Karpas-422 (cell line): ENCODE measurements at regions not wholly inside any gene's neighbourhood (a gene's known extent, or its start where the extent isn't known, plus 50 kb on each side); places are given as distances from the start of the nearest gene placed in this dataset.

Experiments used
- DNase-seq: peaks from one replicate; pipeline ENCODE4 v3.0.0-alpha.2; 2015
- H2AFZ ChIP-seq: fragments of 200-600 bp; sonication (generic); 2 replicates; pipeline ENCODE4 v1.6.1; 2014; ENCODE audit warnings: antibody characterized with exemption, low read length, mixed read lengths
- H3K27ac ChIP-seq: fragments of 200-600 bp; sonication (generic); 2 replicates; pipeline ENCODE4 v1.5.1; 2014; ENCODE audit warnings: mild to moderate bottlenecking, low read length, moderate library complexity
- H3K27me3 ChIP-seq: fragments of 200-600 bp; sonication (generic); 2 replicates; pipeline ENCODE4 v1.6.1; 2014; ENCODE audit warnings: low read length, mixed read lengths
- H3K36me3 ChIP-seq: fragments of 200-600 bp; sonication (generic); 2 replicates; pipeline ENCODE4 v1.6.1; 2014; ENCODE audit warnings: low read length, mixed read lengths; ENCODE audit not compliant: insufficient read depth
- H3K4me1 ChIP-seq: fragments of 200-600 bp; sonication (generic); 2 replicates; pipeline ENCODE4 v1.6.1; 2014; ENCODE audit warnings: mild to moderate bottlenecking, low read length, mixed read lengths
- H3K4me2 ChIP-seq: fragments of 200-600 bp; sonication (generic); 2 replicates; pipeline ENCODE4 v1.6.1; 2014; ENCODE audit warnings: low read length, low read depth, mild to moderate bottlenecking; ENCODE audit not compliant: poor library complexity, severe bottlenecking
- H3K4me3 ChIP-seq: fragments of 200-600 bp; sonication (generic); 2 replicates; pipeline ENCODE4 v1.5.1; 2014; ENCODE audit warnings: mild to moderate bottlenecking, antibody characterized with exemption, low read length, mixed read lengths
- H3K79me2 ChIP-seq: fragments of 200-600 bp; sonication (generic); 2 replicates; pipeline ENCODE4 v1.6.1; 2014; ENCODE audit warnings: mild to moderate bottlenecking, low read length, mixed read lengths
- H3K9ac ChIP-seq: fragments of 200-600 bp; sonication (generic); 2 replicates; pipeline ENCODE4 v1.6.0; 2014; ENCODE audit warnings: low read length
- H3K9me2 ChIP-seq: fragments of 200-600 bp; sonication (generic), shearing (Covaris generic); replicated peaks from 2 replicates; pipeline ENCODE4 v1.6.0; 2014; ENCODE audit warnings: mild to moderate bottlenecking, low read length, moderate library complexity; ENCODE audit not compliant: insufficient read depth
- H3K9me3 ChIP-seq: fragments of 300-700, 200-600 bp; sonication (generic); 2 replicates; pipeline ENCODE4 v1.6.1; 2014; ENCODE audit warnings: low read length, mixed read lengths
- H4K20me1 ChIP-seq: fragments of 200-600 bp; sonication (generic); 2 replicates; pipeline ENCODE4 v1.6.1; 2014; ENCODE audit warnings: mild to moderate bottlenecking, antibody characterized with exemption, low read length, low read depth; ENCODE audit not compliant: insufficient read depth

DNA sequence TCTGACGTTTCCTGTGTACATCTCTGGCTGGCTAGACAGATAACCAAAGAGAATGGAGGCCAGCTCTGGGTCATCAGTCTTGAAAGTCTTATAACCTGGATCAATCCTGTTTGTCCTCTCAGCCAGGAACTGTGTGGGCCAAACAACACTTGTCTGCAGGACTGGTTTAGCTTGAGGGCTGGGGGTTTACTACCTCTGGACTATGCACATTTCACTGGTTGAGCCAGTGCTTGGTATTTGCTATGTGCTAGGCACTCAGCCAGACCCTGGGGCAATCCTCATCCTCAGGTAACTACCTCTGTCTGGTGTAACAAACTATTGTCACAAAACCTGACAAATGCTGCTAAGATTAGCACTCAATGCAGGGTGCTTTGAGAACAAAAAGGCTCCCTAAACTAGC is 169.7 kb downstream of the HAUS1 start:
- no peaks in the 10 kb centered on the region for H3K9me2 ChIP-seq
- H3K79me2 ChIP-seq: peaks cover 7% of the 10 kb centered on the region; the same call in 1 of the 2 replicates
- no peak overlapping the region for H3K4me3 ChIP-seq
- H2AFZ ChIP-seq: no peak overlapping the region
- no peaks in the 10 kb centered on the region for H3K4me1 ChIP-seq
- no peaks in the 10 kb centered on the region for H3K36me3 ChIP-seq
- no peaks in the 10 kb centered on the region for H3K9me3 ChIP-seq
- H3K4me2 ChIP-seq: no peak overlapping the region
- no peak overlapping the region for H3K27ac ChIP-seq
- no peak overlapping the region for H3K9ac ChIP-seq
- H4K20me1 ChIP-seq: no peaks in the 10 kb centered on the region
- H3K27me3 ChIP-seq: no peaks in the 10 kb centered on the region
- no peak for DNase-seq

DNA sequence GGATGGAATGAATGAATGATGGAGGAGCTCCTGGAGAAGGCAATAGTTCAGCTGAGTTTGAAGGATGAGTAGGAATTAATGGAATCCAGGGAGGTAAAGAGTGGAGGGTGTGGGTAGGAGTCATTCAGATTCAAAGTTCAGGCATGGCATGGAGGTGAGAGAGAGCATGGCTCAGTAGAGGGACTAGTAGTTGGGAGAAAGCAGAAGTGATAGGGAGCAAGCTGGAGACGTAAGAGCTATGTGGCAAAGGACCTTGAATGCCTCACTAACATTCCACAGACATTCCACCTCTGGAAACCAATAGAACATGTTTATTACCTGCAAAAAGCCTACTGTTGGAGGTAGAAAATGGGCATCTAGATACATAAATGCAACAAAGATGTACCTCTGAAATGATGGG is 170.1 kb downstream of the HAUS1 start:
- H3K79me2 ChIP-seq: peaks cover 7% of the 10 kb centered on the region; the same call in 1 of the 2 replicates
- H3K27ac ChIP-seq: no peak overlapping the region
- H3K4me2 ChIP-seq: no peak overlapping the region
- H3K4me3 ChIP-seq: no peak overlapping the region
- no peaks in the 10 kb centered on the region for H3K4me1 ChIP-seq
- H3K9me3 ChIP-seq: no peaks in the 10 kb centered on the region
- H3K36me3 ChIP-seq: no peaks in the 10 kb centered on the region
- no peak for DNase-seq
- H3K9me2 ChIP-seq: no peaks in the 10 kb centered on the region
- H3K9ac ChIP-seq: no peak overlapping the region
- H3K27me3 ChIP-seq: no peaks in the 10 kb centered on the region
- no peak overlapping the region for H2AFZ ChIP-seq
- no peaks in the 10 kb centered on the region for H4K20me1 ChIP-seq

DNA sequence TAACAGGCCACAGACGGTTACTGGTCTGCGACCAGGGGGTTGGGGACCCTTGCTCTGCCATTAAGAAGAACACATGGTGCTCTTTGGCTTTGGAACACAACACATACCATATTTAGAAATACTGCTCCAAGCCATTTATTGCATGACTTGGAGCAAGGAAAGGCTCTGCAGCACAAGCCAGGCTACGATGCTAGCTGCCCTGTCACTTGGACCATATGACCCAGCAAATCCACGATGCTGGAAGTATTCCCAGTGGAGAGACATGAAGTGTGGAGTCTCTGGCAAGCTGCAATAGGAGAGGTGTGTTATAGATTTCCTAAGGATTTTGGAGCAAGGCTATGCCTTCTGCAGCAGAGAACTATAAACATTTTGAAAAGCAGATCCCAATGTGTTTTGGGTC is 171.2 kb downstream of the HAUS1 start:
- Histone ChIP-seq H3K27me3 (no peaks in the 10 kb centered on the region), H2AFZ (no peak overlapping the region), H3K9me3 (no peaks in the 10 kb centered on the region), H3K79me2 (peaks cover 7% of the 10 kb centered on the region; the same call in 1 of the 2 replicates), H3K9me2 (no peaks in the 10 kb centered on the region), H3K27ac (no peak overlapping the region), H4K20me1 (no peaks in the 10 kb centered on the region), H3K4me2 (no peak overlapping the region), H3K4me3 (no peak overlapping the region), H3K36me3 (no peaks in the 10 kb centered on the region), H3K9ac (no peak overlapping the region), H3K4me1 (no peaks in the 10 kb centered on the region)
- no peak for DNase-seq

DNA sequence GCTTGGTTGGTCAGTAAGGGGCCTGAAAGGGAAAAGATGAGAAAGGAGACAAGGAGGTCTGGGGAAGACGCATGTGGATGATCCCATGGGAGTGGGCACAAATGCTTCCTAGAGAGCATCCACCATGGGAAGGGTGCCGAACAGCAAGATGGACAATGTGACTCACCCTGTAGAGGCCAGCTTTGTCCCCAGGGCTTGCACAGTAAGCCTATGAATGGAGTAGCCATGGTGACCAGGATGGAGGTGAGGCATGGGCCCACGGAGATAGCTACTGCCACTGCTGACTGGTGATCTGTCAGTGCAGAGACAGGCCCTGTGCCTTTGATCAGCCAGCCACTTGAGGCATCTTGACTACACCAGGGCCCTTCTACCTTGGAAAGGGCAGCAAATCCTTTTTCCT is 172.6 kb downstream of the HAUS1 start:
- 0 out of 2 replicates have a peak, but pooled peaks cover 3% of the 10 kb centered on the region for H4K20me1 ChIP-seq
- H3K9me3 ChIP-seq: no peaks in the 10 kb centered on the region
- no peaks in the 10 kb centered on the region for H3K9me2 ChIP-seq
- H3K79me2 ChIP-seq: peaks cover 4% of the 10 kb centered on the region; the same call in 1 of the 2 replicates
- no peak for DNase-seq
- no peak overlapping the region for H3K4me2 ChIP-seq
- no peak overlapping the region for H3K4me3 ChIP-seq
- H3K27ac ChIP-seq: no peak overlapping the region
- no peaks in the 10 kb centered on the region for H3K27me3 ChIP-seq
- H3K4me1 ChIP-seq: no peaks in the 10 kb centered on the region
- no peak overlapping the region for H2AFZ ChIP-seq
- H3K36me3 ChIP-seq: no peaks in the 10 kb centered on the region
- H3K9ac ChIP-seq: no peak overlapping the region

DNA sequence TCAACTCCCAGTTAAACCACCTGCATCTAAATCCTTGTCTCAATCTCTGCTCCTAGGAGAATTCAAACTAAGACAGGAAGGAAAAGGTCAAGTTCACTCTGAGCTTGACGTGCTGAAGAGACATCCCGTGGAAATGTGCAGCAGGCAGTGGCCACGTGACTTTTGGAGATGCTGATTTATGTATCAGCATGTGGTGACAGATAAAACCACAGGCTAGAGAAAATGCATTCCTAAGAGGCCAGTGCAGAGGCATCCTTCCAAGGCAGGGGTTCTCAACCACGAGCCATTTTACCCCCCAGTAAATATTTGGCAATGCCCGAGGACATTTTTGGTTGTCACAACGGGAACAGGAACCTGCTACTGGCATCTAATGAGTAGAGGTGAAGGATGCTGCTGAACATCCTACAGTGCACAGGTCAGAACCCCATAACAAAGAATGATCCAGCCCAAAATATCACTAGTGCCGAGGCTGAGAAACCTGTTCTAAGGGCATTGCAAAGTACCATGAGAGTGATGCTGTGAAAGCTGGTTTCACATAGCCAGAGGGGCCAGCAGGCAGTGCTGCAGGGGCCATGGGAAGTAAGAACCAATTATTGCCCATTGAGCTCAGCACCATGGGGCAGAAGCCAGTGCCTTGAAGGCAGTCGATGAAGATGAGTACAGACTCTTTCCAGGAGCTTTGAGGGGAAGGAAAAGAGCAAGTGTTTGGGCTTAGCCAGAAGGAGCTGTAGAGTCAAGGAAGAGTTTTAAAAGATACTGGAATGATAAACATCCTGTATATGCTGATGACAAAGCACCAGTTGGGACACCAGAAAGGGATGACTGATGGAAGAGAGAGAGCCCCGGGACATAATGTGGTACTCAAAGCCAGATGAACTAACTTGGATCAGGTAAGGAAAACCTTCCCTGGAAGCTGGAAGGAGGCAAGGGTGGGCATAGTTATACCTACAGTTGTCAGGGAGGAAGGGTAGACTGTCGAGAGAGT is 174.6 kb downstream of the HAUS1 start:
- Histone ChIP-seq H3K4me3 (no peak overlapping the region), H3K9me3 (no peaks in the 10 kb centered on the region), H3K9me2 (no peaks in the 10 kb centered on the region), H3K4me2 (no peak overlapping the region), H3K9ac (no peak overlapping the region), H3K36me3 (no peaks in the 10 kb centered on the region), H3K27me3 (no peaks in the 10 kb centered on the region), H3K79me2 (no peaks in the 10 kb centered on the region), H2AFZ (no peak overlapping the region), H3K4me1 (peaks cover 10% of the 10 kb centered on the region), H4K20me1 (0 out of 2 replicates have a peak, but pooled peaks cover 11% of the 10 kb centered on the region), H3K27ac (no peak overlapping the region)
- no peak for DNase-seq

DNA sequence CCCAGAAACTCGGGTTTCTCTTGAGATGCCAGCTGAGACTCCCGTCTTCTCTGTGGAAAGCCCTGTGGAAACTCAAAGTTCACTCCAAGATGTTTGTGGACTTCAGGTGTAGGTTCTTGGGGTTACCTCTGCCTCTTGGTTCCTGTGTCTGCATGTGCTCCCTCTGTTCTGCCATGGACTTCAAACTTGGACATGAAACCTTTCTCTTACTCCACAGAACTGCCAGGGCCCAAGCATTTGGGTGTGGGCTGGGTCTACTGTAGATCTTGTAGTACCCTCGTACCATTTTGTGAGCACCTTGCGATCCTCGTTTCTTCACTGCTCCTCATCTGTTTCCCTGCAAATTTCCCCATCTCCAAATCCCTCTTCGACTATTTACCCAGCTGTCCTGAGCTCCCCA is 175.5 kb downstream of the HAUS1 start:
- H3K9me3 ChIP-seq: no peaks in the 10 kb centered on the region
- H3K9ac ChIP-seq: no peak overlapping the region

DNA sequence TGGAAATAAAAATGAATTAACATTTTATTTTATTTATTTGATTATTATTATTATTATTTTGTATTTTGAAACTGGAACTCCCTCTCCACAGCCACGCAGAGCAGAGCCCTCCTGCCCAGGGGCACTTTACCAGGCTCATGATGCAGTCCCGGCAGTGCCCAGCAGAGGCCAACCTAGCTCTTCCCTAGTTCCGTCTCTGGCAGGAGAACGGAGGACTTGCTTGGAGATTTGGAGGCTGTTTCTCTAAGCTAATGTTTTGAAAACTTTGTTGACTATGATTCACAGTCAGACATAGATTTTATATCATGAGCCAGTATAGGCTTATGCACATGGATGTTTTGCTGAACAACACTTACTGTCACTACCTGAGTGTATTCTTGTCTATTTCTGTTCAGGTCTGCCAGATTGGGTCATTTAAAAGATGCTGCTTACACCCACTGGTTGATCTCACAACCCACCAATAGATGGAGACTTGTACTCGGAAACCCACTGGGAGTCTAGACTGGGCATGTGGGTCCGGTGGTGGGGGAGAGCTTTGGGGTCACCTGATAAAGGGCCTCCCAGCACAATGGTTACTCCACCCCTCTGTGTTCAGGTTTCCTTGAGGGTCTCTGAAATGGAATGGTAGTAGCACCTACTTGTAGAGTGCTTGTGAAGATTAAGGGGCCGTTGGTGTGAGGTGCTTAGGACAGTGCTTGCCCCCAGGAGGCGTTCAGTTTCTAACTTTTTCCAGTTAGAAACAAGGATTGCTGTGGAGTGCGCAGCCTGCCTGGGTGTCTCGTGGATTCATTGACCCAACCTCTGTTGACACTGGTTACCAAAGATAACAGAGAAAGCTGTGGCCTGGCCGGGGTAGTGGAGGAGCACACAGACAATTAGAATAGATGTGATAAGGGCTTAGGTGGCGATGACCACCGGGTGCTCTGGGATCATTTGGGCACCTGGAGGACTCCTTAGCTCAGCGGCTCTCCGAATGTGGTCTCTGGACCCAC is 177.3 kb downstream of the HAUS1 start:
- H4K20me1 ChIP-seq: peaks cover 11% of the 10 kb centered on the region; the same call in 1 of the 2 replicates
- H3K36me3 ChIP-seq: no peaks in the 10 kb centered on the region
- no peak overlapping the region for H3K4me3 ChIP-seq
- no peaks in the 10 kb centered on the region for H3K79me2 ChIP-seq
- H3K9me2 ChIP-seq: no peaks in the 10 kb centered on the region
- peaks cover 28% of the 10 kb centered on the region for H3K4me1 ChIP-seq
- no peak overlapping the region for H3K9ac ChIP-seq
- no peaks in the 10 kb centered on the region for H3K9me3 ChIP-seq
- H3K4me2 ChIP-seq: no peak overlapping the region
- no peak overlapping the region for H2AFZ ChIP-seq
- peak; percentile 85 for DNase-seq
- no peak overlapping the region for H3K27ac ChIP-seq
- H3K27me3 ChIP-seq: no peaks in the 10 kb centered on the region

More for the DNA sequence above, 175.5 kb downstream of the HAUS1 start:
- Histone ChIP-seq H3K4me3 (no peak overlapping the region), H3K27me3 (no peaks in the 10 kb centered on the region), H3K27ac (no peak overlapping the region), H3K4me2 (no peak overlapping the region), H2AFZ (no peak overlapping the region), H3K36me3 (no peaks in the 10 kb centered on the region), H3K4me1 (peaks cover 15% of the 10 kb centered on the region), H3K79me2 (no peaks in the 10 kb centered on the region), H4K20me1 (0 out of 2 replicates have a peak, but pooled peaks cover 11% of the 10 kb centered on the region), H3K9me2 (no peaks in the 10 kb centered on the region)
- DNase-seq: no peak

DNA sequence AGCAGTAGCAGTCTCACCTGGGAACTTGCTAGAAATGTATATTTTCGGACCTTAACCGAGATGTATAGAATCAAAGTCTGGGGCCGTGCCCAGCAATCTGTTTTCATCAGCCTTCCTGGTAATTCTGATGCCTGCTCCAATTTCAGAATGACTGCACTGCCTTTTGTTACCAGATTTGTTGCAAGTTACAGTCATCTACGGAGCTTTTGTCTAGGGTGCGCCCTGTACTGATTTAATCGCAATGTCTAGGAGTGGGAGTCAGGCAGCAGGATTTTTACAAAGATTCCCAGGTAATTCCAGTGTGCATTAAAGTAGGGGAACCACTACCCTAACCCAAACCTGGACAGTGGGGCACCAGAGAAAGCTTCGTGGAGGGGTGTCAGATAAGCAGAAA is 178.0 kb downstream of the HAUS1 start:
- no peaks in the 10 kb centered on the region for H3K27me3 ChIP-seq
- H3K9ac ChIP-seq: no peak overlapping the region
- H3K79me2 ChIP-seq: no peaks in the 10 kb centered on the region
- H3K9me2 ChIP-seq: no peaks in the 10 kb centered on the region
- H3K27ac ChIP-seq: no peak overlapping the region
- H3K4me2 ChIP-seq: no peak overlapping the region
- peaks cover 34% of the 10 kb centered on the region for H3K4me1 ChIP-seq
- H3K9me3 ChIP-seq: no peaks in the 10 kb centered on the region
- no peak overlapping the region for H3K4me3 ChIP-seq
- peaks cover 11% of the 10 kb centered on the region; the same call in 1 of the 2 replicates for H4K20me1 ChIP-seq
- no peak overlapping the region for H2AFZ ChIP-seq
- H3K36me3 ChIP-seq: no peaks in the 10 kb centered on the region
- no peak for DNase-seq
